DMS53 treated with DMSO at 0.1 percent for 48 hours (cell line): ENCODE measurements at regions not wholly inside any gene's neighbourhood (a gene's known extent, or its start where the extent isn't known, plus 50 kb on each side); places are given as distances from the start of the nearest gene placed in this dataset.

Source experiments
- DNase-seq: peaks from one replicate; lab custom pipeline; 2025; ENCODE audit not compliant: unreplicated experiment; lab: John Stamatoyannopoulos, UW

DNA sequence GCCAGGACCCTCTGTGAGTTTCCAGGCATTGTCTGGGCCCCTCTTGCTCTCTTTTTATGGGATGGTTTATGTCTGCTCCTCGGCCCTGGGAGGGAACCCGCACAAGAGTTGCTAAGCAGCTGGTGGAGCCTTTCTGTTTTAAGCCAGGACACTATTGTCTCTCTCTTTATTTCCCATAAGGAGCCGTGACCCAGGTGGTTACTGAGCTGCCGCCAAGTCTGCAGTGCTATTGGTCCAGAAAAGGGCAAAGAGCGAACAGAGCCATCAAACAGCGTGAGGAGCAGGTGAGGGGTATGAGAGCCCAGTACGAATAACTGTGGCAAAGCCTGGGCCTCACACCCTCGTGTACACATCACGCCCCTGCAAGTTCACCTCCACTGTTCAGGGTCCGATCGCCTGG lies 280.2 kb downstream of the SHQ1 start:
- no peak for DNase-seq

DNA sequence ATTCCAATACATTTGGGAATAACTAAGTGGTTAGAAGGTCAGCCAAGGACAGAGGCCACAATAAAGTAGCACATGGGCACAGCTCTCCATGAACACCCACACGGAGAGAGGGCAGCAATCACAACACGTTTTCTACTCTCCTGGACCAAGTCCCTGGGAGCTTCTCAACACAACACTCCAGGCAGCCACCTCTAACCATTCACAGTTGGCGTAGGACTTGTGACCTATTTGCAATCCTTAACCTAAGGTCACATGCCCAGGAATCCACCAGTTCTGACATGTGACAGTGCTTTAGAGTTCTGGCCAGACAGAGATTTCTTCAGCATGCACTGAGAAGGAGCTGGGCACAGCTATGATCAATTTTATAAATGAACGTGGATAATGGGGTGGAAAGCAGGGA lies 280.8 kb downstream of the SHQ1 start:
- no peak for DNase-seq

DNA sequence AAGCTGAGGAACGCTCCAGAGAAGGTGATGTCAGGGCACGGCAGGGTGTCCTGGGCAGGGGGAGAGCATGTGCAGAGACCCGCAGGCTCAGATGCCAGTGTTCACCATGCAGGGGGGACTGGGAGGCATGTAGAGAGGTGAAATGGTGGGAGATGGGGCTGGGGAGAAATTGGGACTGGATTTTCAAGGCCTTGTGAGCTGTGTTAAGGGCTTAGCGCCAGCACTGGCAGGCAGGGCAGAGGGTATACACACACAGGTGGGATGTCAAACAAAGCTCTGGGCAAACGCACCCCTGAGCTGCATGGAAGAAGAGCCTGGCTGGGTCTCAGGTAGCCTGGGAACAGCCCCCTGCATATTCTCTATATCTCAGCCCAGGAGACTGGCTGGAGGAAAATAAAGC lies 282.7 kb downstream of the SHQ1 start:
- DNase-seq = no peak

- no peak for DNase-seq
These were observed 284.4 kb downstream of the SHQ1 start for GRCh38 chr3:72563690-72564370.

GRCh38 chr3:72560846-72561675 lies 287.2 kb downstream of the SHQ1 start:
- no peak for DNase-seq

- DNase-seq = no peak
These were observed 288.9 kb downstream of the SHQ1 start for GRCh38 chr3:72559385-72559784.

- no peak for DNase-seq
These were observed 290.2 kb downstream of the SHQ1 start for GRCh38 chr3:72558001-72558400.

DNA sequence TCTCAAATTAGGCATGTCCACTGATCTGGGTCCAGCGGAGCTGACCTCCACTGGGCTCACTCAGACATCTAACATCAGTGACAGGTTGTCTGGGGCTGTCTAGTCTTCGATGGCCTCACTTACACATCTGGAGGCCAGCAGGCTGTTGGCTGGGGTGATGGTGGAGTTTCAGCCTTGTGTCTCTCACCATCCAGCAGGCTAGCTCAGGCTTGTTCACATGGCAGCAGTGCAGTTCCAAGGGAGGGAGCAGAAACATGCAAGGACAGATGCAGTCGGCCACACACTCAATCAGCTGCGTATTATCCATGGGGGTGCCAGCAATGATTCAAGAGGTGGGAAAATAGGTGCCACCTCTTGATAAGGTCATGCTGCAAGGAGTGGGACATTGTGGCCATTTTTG lies 292.5 kb downstream of the SHQ1 start:
- no peak for DNase-seq

GRCh38 chr3:72554689-72555088 lies 293.6 kb downstream of the SHQ1 start:
- no peak for DNase-seq

- DNase-seq = no peak
These were observed 294.9 kb downstream of the SHQ1 start for GRCh38 chr3:72553298-72553697.

- no peak for DNase-seq
These were observed 297.5 kb downstream of the SHQ1 start for GRCh38 chr3:72550582-72551262.

DNA sequence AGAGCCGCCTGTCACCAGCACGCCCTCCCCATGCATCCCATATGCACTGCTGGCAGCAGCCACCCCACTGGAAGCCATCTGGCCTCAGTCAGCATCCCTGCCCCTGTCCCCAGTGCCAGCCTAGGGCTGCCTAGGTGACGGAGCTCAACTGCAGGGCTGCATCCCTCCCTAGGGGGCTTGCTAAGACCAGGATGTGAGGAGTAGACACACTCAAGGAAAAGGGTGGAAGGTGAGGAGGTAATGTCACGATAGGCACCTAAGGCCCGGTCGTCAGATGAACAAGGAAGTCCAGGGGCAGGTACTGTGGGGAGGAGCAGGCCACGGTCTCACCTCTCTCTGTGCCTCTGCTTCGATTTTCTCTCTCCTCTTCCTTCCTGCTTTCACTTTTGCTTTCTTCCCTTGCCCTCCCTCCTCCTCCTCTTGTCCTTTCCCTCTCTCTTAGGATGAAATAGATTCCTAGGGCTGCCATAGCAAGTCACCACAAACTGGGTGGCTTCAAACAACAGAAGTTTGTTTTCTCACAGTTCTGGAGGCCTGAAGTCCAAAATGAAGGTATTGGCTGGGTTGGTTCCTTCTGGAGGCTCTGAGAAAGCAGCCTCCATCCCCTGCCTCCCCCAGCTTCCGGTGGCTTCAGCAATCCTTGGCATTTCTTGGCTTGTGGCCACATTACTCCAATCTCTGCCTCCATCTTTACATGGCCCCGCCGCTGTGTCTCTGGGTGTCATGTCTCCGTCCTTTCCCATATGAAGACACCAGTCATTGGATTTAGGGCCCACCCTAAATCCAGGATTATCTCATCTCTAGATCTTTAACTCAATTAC lies 298.3 kb downstream of the SHQ1 start:
- DNase-seq = no peak

GRCh38 chr3:72548981-72549380 lies 299.3 kb downstream of the SHQ1 start:
- no peak for DNase-seq

DNA sequence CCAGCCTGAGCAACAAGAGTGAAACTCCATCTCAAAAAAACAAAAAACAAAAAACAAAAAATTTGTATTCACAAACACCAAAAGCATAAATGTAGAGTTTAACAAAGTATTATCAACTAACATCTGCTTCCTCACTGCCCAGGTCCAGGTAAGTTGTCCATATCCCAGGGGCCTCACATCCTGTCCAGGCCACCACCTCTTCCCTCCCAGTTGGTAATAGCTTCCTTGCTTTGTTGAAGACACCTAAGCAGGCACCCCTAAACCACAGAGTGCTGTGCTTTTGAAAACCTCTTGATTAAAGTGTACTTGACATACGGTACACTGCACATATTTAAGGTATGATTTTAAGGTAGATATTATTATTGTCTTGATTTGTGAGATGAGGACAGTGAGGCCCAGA lies 299.8 kb downstream of the SHQ1 start:
- DNase-seq = no peak

- DNase-seq = no peak
These were observed 301.1 kb downstream of the SHQ1 start for GRCh38 chr3:72547183-72547582.

DNA sequence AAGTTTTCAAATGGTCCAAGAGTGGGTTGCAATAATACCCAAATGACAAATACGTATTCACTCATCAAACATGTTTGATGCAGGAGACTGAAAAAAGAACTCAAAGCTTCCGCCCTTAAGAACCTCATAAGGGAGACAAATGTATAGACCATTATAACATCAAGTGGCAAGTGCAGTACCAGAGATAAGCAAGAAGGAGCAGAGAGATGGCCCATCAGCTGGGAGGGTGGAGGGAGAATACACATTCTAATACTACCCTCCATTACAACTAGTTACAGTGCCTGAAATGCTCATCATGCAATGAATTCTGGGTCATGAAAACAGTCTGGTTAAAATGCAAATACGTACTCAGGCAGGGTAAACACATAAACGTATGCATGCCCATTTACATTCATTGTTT lies 304.0 kb downstream of the SHQ1 start:
- no peak for DNase-seq

- no peak for DNase-seq
These were observed 305.0 kb downstream of the SHQ1 start for GRCh38 chr3:72543246-72543645.

DNA sequence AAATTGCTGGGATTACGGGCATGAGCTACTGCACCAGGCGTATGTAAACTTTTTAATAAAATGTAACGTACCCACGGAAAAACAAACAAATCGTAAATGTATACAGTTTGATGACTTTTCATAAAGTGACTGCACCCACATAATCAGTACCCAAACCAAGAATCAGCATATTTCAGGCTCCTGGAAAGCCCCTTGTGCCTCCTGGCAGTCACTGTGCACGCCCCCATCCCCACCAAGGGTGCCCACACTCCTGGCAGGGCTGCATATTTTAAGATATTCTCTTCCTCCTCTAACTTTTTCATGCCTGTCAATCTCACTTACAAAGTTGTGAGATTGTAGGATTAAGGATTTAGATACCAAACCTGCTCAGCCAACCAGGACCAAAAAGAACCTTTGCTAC lies 305.5 kb downstream of the SHQ1 start:
- no peak for DNase-seq

- DNase-seq = no peak
These were observed 308.4 kb downstream of the SHQ1 start for GRCh38 chr3:72539856-72540255.

DNA sequence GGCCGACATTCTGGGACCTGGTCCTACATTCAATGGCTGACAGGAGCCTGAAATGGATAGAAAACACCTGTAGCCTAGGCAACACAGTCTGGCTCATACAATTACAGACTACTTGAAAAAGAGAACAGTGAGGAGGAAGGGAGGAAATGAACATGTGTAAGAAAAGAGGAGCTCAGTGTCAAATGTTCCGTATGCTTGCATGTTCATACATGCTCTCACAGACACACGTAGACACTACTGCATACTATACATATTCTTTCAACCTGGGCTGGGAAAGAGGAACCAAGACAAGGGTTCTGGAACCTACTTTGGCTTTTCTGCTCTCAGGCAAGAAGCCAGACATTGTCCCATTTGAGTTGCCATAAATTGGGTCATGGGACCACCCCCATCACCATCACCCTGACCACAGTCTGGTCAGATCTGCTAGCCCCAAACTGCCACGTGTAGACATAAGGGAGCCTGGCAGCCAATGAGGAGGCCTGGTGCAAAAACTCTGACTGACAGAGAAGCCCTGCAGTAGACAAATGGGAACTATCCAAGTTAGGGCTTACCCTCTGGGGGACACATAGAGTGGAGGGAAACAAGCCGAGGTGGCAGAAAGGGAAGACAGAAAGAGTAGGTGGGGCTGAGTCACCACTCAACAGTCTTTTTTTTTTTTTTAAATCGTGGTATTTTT lies 310.0 kb downstream of the SHQ1 start:
- no peak for DNase-seq

DNA sequence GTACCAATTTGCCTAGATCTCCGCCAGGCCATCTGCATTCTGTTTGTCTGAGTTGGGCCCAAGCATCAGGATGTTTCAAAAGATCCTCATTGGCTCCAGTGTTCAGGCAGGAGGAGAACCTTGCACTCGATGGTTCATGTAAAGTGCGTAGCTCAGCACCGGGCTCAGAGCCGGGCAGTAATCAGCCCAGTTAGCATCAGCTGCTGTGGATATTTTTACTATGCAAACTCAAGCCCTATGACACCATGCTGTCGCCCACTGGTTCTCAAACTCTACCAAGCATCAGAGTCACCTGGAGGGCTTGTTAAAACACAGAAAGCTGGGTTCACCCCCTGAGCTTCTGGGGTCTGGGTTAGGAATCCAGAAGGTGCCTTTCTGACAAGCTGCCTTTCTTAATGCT lies 310.8 kb downstream of the SHQ1 start:
- no peak for DNase-seq
